Stimulated activated CD4-positive, alpha-beta T cell treated with anti-CD3 and anti-CD28 coated beads, Interleukin-12 subunit alpha, Interleukin-12 subunit beta, amount 100 ng/mL, for 4 hours (primary cell): ENCODE measurements at regions not wholly inside any gene's neighbourhood (a gene's known extent, or its start where the extent isn't known, plus 50 kb on each side); places are given as distances from the start of the nearest gene placed in this dataset.

Experiments
- DNase-seq: peaks from one replicate; pipeline ENCODE4 v3.0.0-alpha.2; 2020

GRCh38 chr1:61627365-61627764, 97.6 kb downstream of the TM2D1 start:
- DNase-seq = no peak

- no peak for DNase-seq
Observed at GRCh38 chr1:61626816-61627215, 98.1 kb downstream of the TM2D1 start.

- no peak for DNase-seq
Observed at GRCh38 chr1:61623852-61624251, 101.1 kb downstream of the TM2D1 start.

GRCh38 chr1:61620536-61620935, 104.4 kb downstream of the TM2D1 start:
- DNase-seq = no peak

GRCh38 chr1:61618755-61619154, 106.2 kb downstream of the TM2D1 start:
- DNase-seq = no peak

GRCh38 chr1:61618193-61618592, 106.7 kb downstream of the TM2D1 start:
- DNase-seq = no peak

GRCh38 chr1:61616830-61617229, 108.1 kb downstream of the TM2D1 start:
- no peak for DNase-seq

- no peak for DNase-seq
Observed at GRCh38 chr1:61612602-61613001, 112.3 kb downstream of the TM2D1 start.

GRCh38 chr1:61609040-61609439, 115.9 kb downstream of the TM2D1 start:
- no peak for DNase-seq

GRCh38 chr1:61607448-61607847, 117.5 kb downstream of the TM2D1 start:
- DNase-seq = no peak

- DNase-seq = no peak
Observed at GRCh38 chr1:61606448-61607312, 118.3 kb downstream of the TM2D1 start.

GRCh38 chr1:61605607-61606321, 119.2 kb downstream of the TM2D1 start:
- no peak for DNase-seq

GRCh38 chr1:61604684-61605083, 120.3 kb downstream of the TM2D1 start:
- DNase-seq = no peak

GRCh38 chr1:61604261-61604660, 120.7 kb downstream of the TM2D1 start:
- no peak for DNase-seq

GRCh38 chr1:61602663-61603062, 122.3 kb downstream of the TM2D1 start:
- DNase-seq = no peak

GRCh38 chr1:61597601-61598000, 127.3 kb downstream of the TM2D1 start:
- DNase-seq = no peak

GRCh38 chr1:61593331-61593730, 131.6 kb downstream of the TM2D1 start:
- DNase-seq = no peak

- no peak for DNase-seq
Observed at GRCh38 chr1:61591351-61591750, 133.6 kb downstream of the TM2D1 start.

- peak; percentile 51 for DNase-seq
Observed at GRCh38 chr1:61588736-61589672, 135.9 kb downstream of the TM2D1 start.

- no peak for DNase-seq
Observed at GRCh38 chr1:61585714-61586113, 139.2 kb downstream of the TM2D1 start.

GRCh38 chr1:61583703-61584102, 141.2 kb downstream of the TM2D1 start:
- DNase-seq = no peak

- DNase-seq = no peak
Observed at GRCh38 chr1:61581251-61581650, 143.7 kb downstream of the TM2D1 start.

GRCh38 chr1:61580417-61580816, 144.5 kb downstream of the TM2D1 start:
- no peak for DNase-seq
